DOHH2 (cell line): ENCODE measurements at regions not wholly inside any gene's neighbourhood (a gene's known extent, or its start where the extent isn't known, plus 50 kb on each side); places are given as distances from the start of the nearest gene placed in this dataset.

Experiments
- H3F3A ChIP-seq: fragments of 200-600 bp; sonication (generic), shearing (Covaris generic); 2 replicates; pipeline ENCODE4 v1.6.0; 2016; ENCODE audit warnings: antibody characterized with exemption, mild to moderate bottlenecking; ENCODE audit not compliant: control insufficient read depth, insufficient read depth
- H3K27ac ChIP-seq: fragments of 200-600 bp; sonication (generic); 2 replicates; pipeline ENCODE4 v1.5.1; 2014; ENCODE audit warnings: low read depth, mild to moderate bottlenecking, low read length, moderate library complexity
- H3K27me3 ChIP-seq: fragments of 200-600 bp; sonication (generic); 2 replicates; pipeline ENCODE4 v1.6.1; 2014; ENCODE audit warnings: mild to moderate bottlenecking, low read length, mixed read lengths; ENCODE audit not compliant: control insufficient read depth
- H3K36me3 ChIP-seq: fragments of 200-600 bp; sonication (generic); 2 replicates; pipeline ENCODE4 v1.6.1; 2014; ENCODE audit warnings: mild to moderate bottlenecking, low read length, moderate library complexity, mixed read lengths; ENCODE audit not compliant: control insufficient read depth
- H3K4me1 ChIP-seq: fragments of 200-600 bp; sonication (generic); 2 replicates; pipeline ENCODE4 v1.6.1; 2014; ENCODE audit warnings: mild to moderate bottlenecking, low read length, mixed read lengths; ENCODE audit not compliant: control insufficient read depth
- H3K4me2 ChIP-seq: fragments of 200-600 bp; sonication (generic); 2 replicates; pipeline ENCODE4 v1.6.0; 2014; ENCODE audit warnings: mild to moderate bottlenecking, low read length, moderate library complexity
- H3K4me3 ChIP-seq: fragments of 200-600 bp; sonication (generic); 2 replicates; pipeline ENCODE4 v1.5.1; 2014; ENCODE audit warnings: mild to moderate bottlenecking, low read length, mixed read lengths
- H3K79me2 ChIP-seq: fragments of 200-600 bp; sonication (generic); 2 replicates; pipeline ENCODE4 v1.6.1; 2014; ENCODE audit warnings: mild to moderate bottlenecking, low read length, mixed read lengths; ENCODE audit not compliant: control insufficient read depth
- H3K9me2 ChIP-seq: fragments of 200-600 bp; sonication (generic); replicated peaks from 2 replicates; pipeline ENCODE4 v1.6.1; 2014; ENCODE audit warnings: mild to moderate bottlenecking, low read length, mixed read lengths; ENCODE audit not compliant: control insufficient read depth
- H3K9me3 ChIP-seq: fragments of 200-600 bp; sonication (generic); 2 replicates; pipeline ENCODE4 v1.6.1; 2014; ENCODE audit warnings: antibody characterized with exemption, low read length, mixed read lengths; ENCODE audit not compliant: control insufficient read depth, insufficient read depth
- H4K20me1 ChIP-seq: fragments of 200-600 bp; sonication (generic); 2 replicates; pipeline ENCODE4 v1.6.0; 2014; ENCODE audit warnings: low read depth, mild to moderate bottlenecking, antibody characterized with exemption, low read length, moderate library complexity; ENCODE audit not compliant: control insufficient read depth, insufficient read depth
- CTCF ChIP-seq: fragments of 200-600 bp; sonication (generic); IDR thresholded peaks from one replicate; pipeline ENCODE4 v1.5.1; 2014; ENCODE audit warnings: antibody characterized with exemption, mild to moderate bottlenecking, low read depth, low read length; ENCODE audit not compliant: poor library complexity, severe bottlenecking
- EZH2phosphoT487 ChIP-seq: fragments of 200-600 bp; sonication (generic); IDR thresholded peaks from 2 replicates; pipeline ENCODE4 v1.6.1; 2017; ENCODE audit warnings: borderline replicate concordance, mild to moderate bottlenecking, antibody characterized with exemption, low read length, moderate library complexity, mixed read lengths

- H3F3A ChIP-seq, result no peaks in the 10 kb centered on the region
- no peaks in the 10 kb centered on the region for H3K27me3 ChIP-seq
- H3K36me3 ChIP-seq, result no peaks in the 10 kb centered on the region
- H3K4me2 ChIP-seq, result no peak overlapping the region
- no peaks in the 10 kb centered on the region for H3K9me3 ChIP-seq
- no peak overlapping the region for H3K4me3 ChIP-seq
- TF ChIP-seq CTCF (no peak), EZH2phosphoT487 (no peak)
- H3K27ac ChIP-seq, result no peak overlapping the region
- H3K79me2 ChIP-seq, result no peaks in the 10 kb centered on the region
- H3K4me1 ChIP-seq, result no peaks in the 10 kb centered on the region
- no peaks in the 10 kb centered on the region for H3K9me2 ChIP-seq
- H4K20me1 ChIP-seq, result no peaks in the 10 kb centered on the region
Observed at GRCh38 chr5:145598983-145599382, 236.2 kb downstream of the PRELID2 start.

GRCh38 chr5:145598184-145598583, 237.0 kb downstream of the PRELID2 start:
- Histone ChIP-seq H3F3A (no peaks in the 10 kb centered on the region), H3K9me2 (no peaks in the 10 kb centered on the region), H3K27ac (no peak overlapping the region), H3K79me2 (no peaks in the 10 kb centered on the region), H3K4me3 (no peak overlapping the region), H3K4me1 (no peaks in the 10 kb centered on the region), H3K9me3 (no peaks in the 10 kb centered on the region), H4K20me1 (no peaks in the 10 kb centered on the region), H3K36me3 (no peaks in the 10 kb centered on the region), H3K27me3 (no peaks in the 10 kb centered on the region), H3K4me2 (no peak overlapping the region)
- TF ChIP-seq EZH2phosphoT487 (no peak), CTCF (no peak)

GRCh38 chr5:145591578-145591977, 243.6 kb downstream of the PRELID2 start:
- Histone ChIP-seq H3F3A (no peaks in the 10 kb centered on the region), H3K4me3 (no peak overlapping the region), H3K4me1 (no peaks in the 10 kb centered on the region), H3K27ac (no peak overlapping the region), H3K36me3 (no peaks in the 10 kb centered on the region), H3K9me3 (no peaks in the 10 kb centered on the region), H3K79me2 (no peaks in the 10 kb centered on the region), H3K9me2 (no peaks in the 10 kb centered on the region), H4K20me1 (no peaks in the 10 kb centered on the region), H3K4me2 (no peak overlapping the region), H3K27me3 (no peaks in the 10 kb centered on the region)
- TF ChIP-seq CTCF (no peak), EZH2phosphoT487 (no peak)

GRCh38 chr5:145589063-145589462, 246.1 kb downstream of the PRELID2 start:
- H3K9me2 ChIP-seq, result no peaks in the 10 kb centered on the region
- H4K20me1 ChIP-seq, result no peaks in the 10 kb centered on the region
- H3K4me2 ChIP-seq, result no peak overlapping the region
- H3K79me2 ChIP-seq, result no peaks in the 10 kb centered on the region
- no peaks in the 10 kb centered on the region for H3K4me1 ChIP-seq
- no peaks in the 10 kb centered on the region for H3K36me3 ChIP-seq
- TF ChIP-seq CTCF (no peak), EZH2phosphoT487 (no peak)
- H3K9me3 ChIP-seq, result no peaks in the 10 kb centered on the region
- no peaks in the 10 kb centered on the region for H3F3A ChIP-seq
- H3K27ac ChIP-seq, result no peak overlapping the region
- H3K27me3 ChIP-seq, result no peaks in the 10 kb centered on the region
- H3K4me3 ChIP-seq, result no peak overlapping the region
